ENCODE measurements at regions not wholly inside any gene's neighbourhood (a gene's known extent, or its start where the extent isn't known, plus 50 kb on each side); places are given as distances from the start of the nearest gene placed in this dataset.

- Histone ChIP-seq H3K79me2 (ENCODE audit: insufficient read depth, low read length) (no peaks in the 10 kb centered on the region), H3K4me3 (ENCODE audit: low read depth, low read length, poor library complexity, severe bottlenecking) (no peak overlapping the region), H3K27me3 (ENCODE audit: insufficient read depth, low read length) (no peaks in the 10 kb centered on the region), H3K9ac (ENCODE audit: low read length) (no peak overlapping the region), H3K9me2 (ENCODE audit: low read depth, low read length) (no peaks in the 10 kb centered on the region), H4K20me1 (ENCODE audit: insufficient read depth, low read length) (no peaks in the 10 kb centered on the region), H3K4me1 (ENCODE audit: insufficient read depth, low read length, severe bottlenecking) (no peaks in the 10 kb centered on the region), H3K36me3 (ENCODE audit: insufficient read depth, low read length) (no peaks in the 10 kb centered on the region), H3K9me3 (ENCODE audit: low read length) (no peaks in the 10 kb centered on the region), H3K27ac (ENCODE audit: low read depth, low read length, poor library complexity, severe bottlenecking) (no peak overlapping the region), H2AFZ (ENCODE audit: low read length) (no peak overlapping the region), H3K4me2 (ENCODE audit: low read length) (no peak overlapping the region), H3F3A (ENCODE audit: insufficient read depth, low read length) (no peaks in the 10 kb centered on the region)
- TF ChIP-seq EZH2 (IDR thresholded peaks at IDR 0.05; ENCODE audit: borderline replicate concordance, low read length) (no peak), CTCF (IDR thresholded peaks at IDR 0.05; ENCODE audit: low read length) (no peak)
These were observed 535.5 kb downstream of the SQOR start for GRCh38 chr15:46170326-46170725.

- H3K27me3 ChIP-seq (ENCODE audit: insufficient read depth, low read length), result no peaks in the 10 kb centered on the region
- H3K79me2 ChIP-seq (ENCODE audit: insufficient read depth, low read length), result no peaks in the 10 kb centered on the region
- no peaks in the 10 kb centered on the region for H3K9me3 ChIP-seq (ENCODE audit: low read length)
- no peak overlapping the region for H3K27ac ChIP-seq (ENCODE audit: low read depth, low read length, poor library complexity, severe bottlenecking)
- no peak overlapping the region for H2AFZ ChIP-seq (ENCODE audit: low read length)
- no peaks in the 10 kb centered on the region for H3K36me3 ChIP-seq (ENCODE audit: insufficient read depth, low read length)
- H3K4me1 ChIP-seq (ENCODE audit: insufficient read depth, low read length, severe bottlenecking), result no peaks in the 10 kb centered on the region
- H3K9me2 ChIP-seq (ENCODE audit: low read depth, low read length), result no peaks in the 10 kb centered on the region
- H4K20me1 ChIP-seq (ENCODE audit: insufficient read depth, low read length), result no peaks in the 10 kb centered on the region
- no peak for TF ChIP-seq EZH2 (IDR thresholded peaks at IDR 0.05; ENCODE audit: borderline replicate concordance, low read length)
- no peaks in the 10 kb centered on the region for H3F3A ChIP-seq (ENCODE audit: insufficient read depth, low read length)
- no peak overlapping the region for H3K9ac ChIP-seq (ENCODE audit: low read length)
- no peak overlapping the region for H3K4me2 ChIP-seq (ENCODE audit: low read length)
- H3K4me3 ChIP-seq (ENCODE audit: low read depth, low read length, poor library complexity, severe bottlenecking), result no peak overlapping the region
These were observed 539.3 kb downstream of the SQOR start for GRCh38 chr15:46174122-46174521.

GRCh38 chr15:46177219-46177618 is 542.4 kb downstream of the SQOR start:
- no peaks in the 10 kb centered on the region for H3K9me3 ChIP-seq (ENCODE audit: low read length)
- no peaks in the 10 kb centered on the region for H3K27me3 ChIP-seq (ENCODE audit: insufficient read depth, low read length)
- H3K4me1 ChIP-seq (ENCODE audit: insufficient read depth, low read length, severe bottlenecking), result no peaks in the 10 kb centered on the region
- H3K79me2 ChIP-seq (ENCODE audit: insufficient read depth, low read length), result no peaks in the 10 kb centered on the region
- H3K9me2 ChIP-seq (ENCODE audit: low read depth, low read length), result no peaks in the 10 kb centered on the region
- no peaks in the 10 kb centered on the region for H3K36me3 ChIP-seq (ENCODE audit: insufficient read depth, low read length)
- H3K9ac ChIP-seq (ENCODE audit: low read length), result no peak overlapping the region
- H3F3A ChIP-seq (ENCODE audit: insufficient read depth, low read length), result no peaks in the 10 kb centered on the region
- H4K20me1 ChIP-seq (ENCODE audit: insufficient read depth, low read length), result no peaks in the 10 kb centered on the region
- H3K27ac ChIP-seq (ENCODE audit: low read depth, low read length, poor library complexity, severe bottlenecking), result no peak overlapping the region
- H3K4me2 ChIP-seq (ENCODE audit: low read length), result no peak overlapping the region
- no peak overlapping the region for H2AFZ ChIP-seq (ENCODE audit: low read length)
- no peak for TF ChIP-seq CTCF (IDR thresholded peaks at IDR 0.05; ENCODE audit: low read length)
- no peak for TF ChIP-seq EZH2 (IDR thresholded peaks at IDR 0.05; ENCODE audit: borderline replicate concordance, low read length)
- no peak overlapping the region for H3K4me3 ChIP-seq (ENCODE audit: low read depth, low read length, poor library complexity, severe bottlenecking)

- Histone ChIP-seq H3K36me3 (ENCODE audit: insufficient read depth, low read length) (no peaks in the 10 kb centered on the region), H3K4me2 (ENCODE audit: low read length) (no peak overlapping the region), H3K27me3 (ENCODE audit: insufficient read depth, low read length) (no peaks in the 10 kb centered on the region), H3F3A (ENCODE audit: insufficient read depth, low read length) (no peaks in the 10 kb centered on the region), H3K9ac (ENCODE audit: low read length) (no peak overlapping the region), H4K20me1 (ENCODE audit: insufficient read depth, low read length) (no peaks in the 10 kb centered on the region), H2AFZ (ENCODE audit: low read length) (no peak overlapping the region), H3K9me3 (ENCODE audit: low read length) (no peaks in the 10 kb centered on the region), H3K9me2 (ENCODE audit: low read depth, low read length) (no peaks in the 10 kb centered on the region), H3K4me1 (ENCODE audit: insufficient read depth, low read length, severe bottlenecking) (no peaks in the 10 kb centered on the region), H3K79me2 (ENCODE audit: insufficient read depth, low read length) (no peaks in the 10 kb centered on the region), H3K4me3 (ENCODE audit: low read depth, low read length, poor library complexity, severe bottlenecking) (no peak overlapping the region), H3K27ac (ENCODE audit: low read depth, low read length, poor library complexity, severe bottlenecking) (no peak overlapping the region)
- TF ChIP-seq EZH2 (IDR thresholded peaks at IDR 0.05; ENCODE audit: borderline replicate concordance, low read length), result no peak
- TF ChIP-seq CTCF (IDR thresholded peaks at IDR 0.05; ENCODE audit: low read length), result no peak
These were observed 543.3 kb downstream of the SQOR start for GRCh38 chr15:46178138-46178537.
